Esophagus muscularis mucosa (tissue), 4 donors: ENCODE measurements at regions not wholly inside any gene's neighbourhood (a gene's known extent, or its start where the extent isn't known, plus 50 kb on each side); places are given as distances from the start of the nearest gene placed in this dataset.

Source experiments
- DNase-seq: peaks from one replicate; pipeline ENCODE4 v3.0.0-alpha.2; 2017; ENCODE audit errors: extremely low spot score
- H3K27ac ChIP-seq, 4 donors: fragments of 200-600 bp; sonication (generic); replicated peaks in 1 of 4; 1 replicate in 3 of 4; 2 replicates in 1 of 4; pipeline ENCODE4 v1.5.1; 2016 to 2019; ENCODE audit warnings: mild to moderate bottlenecking in 1 of 4
- H3K27me3 ChIP-seq, 4 donors: fragments of 200-600 bp; sonication (generic); one replicate each; pipeline versions ENCODE4 v1.5.1 to v1.6.0; 2016 to 2019
- H3K36me3 ChIP-seq, 4 donors: fragments of 200-600 bp; sonication (generic); one replicate each; pipeline ENCODE4 v1.5.1; 2016 to 2019
- H3K4me1 ChIP-seq, 4 donors: fragments of 200-600 bp; sonication (generic); one replicate each; pipeline ENCODE4 v1.5.1; 2016 to 2019
- H3K4me3 ChIP-seq, 4 donors: fragments of 200-600 bp; sonication (generic); 1 replicate in 2 of 4; 2 replicates in 2 of 4; pipeline ENCODE4 v1.5.1; 2016 to 2019; ENCODE audit warnings: mild to moderate bottlenecking in 4 of 4, moderate library complexity in 1 of 4
- H3K9me3 ChIP-seq, 4 donors: fragments of 200-600 bp; sonication (generic); 1 replicate in 3 of 4; 2 replicates in 1 of 4; pipeline ENCODE4 v1.5.1; 2016 to 2019
- EP300 ChIP-seq: sonication (generic); formaldehyde crosslinking; IDR thresholded peaks from one replicate; pipeline ENCODE4 v1.6.1; 2017; ENCODE audit warnings: antibody characterized with exemption
- POLR2A ChIP-seq: fragments of 450-650 bp; IDR thresholded peaks from one replicate; pipeline ENCODE4 v1.6.1; 2017; ENCODE audit warnings: antibody characterized with exemption, moderate library complexity, mild to moderate bottlenecking, low read depth
- POLR2AphosphoS5 ChIP-seq, 2 donors: sonication (generic); formaldehyde crosslinking; IDR thresholded peaks; one replicate each; pipeline ENCODE4 v1.6.1; 2017; ENCODE audit warnings: antibody characterized with exemption in 2 of 2
- WGBS: methylation state at CpG from one replicate; pipeline ENCODE4 v1.1.5; 2018; 5-methylcytosine and 5-hydroxymethylcytosine counted together
- intact Hi-C: fragments of 100-400 bp; cut with DNase I; formaldehyde crosslinking; loops from one replicate; pipeline ENCODE4 v1.15.1; 2023
- TF ChIP-seq, protein P1 (sequence below), 3 experiments: fragments of 200-600 bp in 2 of 3; fragments of 450-650 bp in 1 of 3; sonication (generic) in 2 of 3; IDR thresholded peaks; one replicate each; pipeline ENCODE4 v1.5.1; 2017 to 2019; ENCODE audit warnings: antibody characterized with exemption in 3 of 3, mild to moderate bottlenecking in 2 of 3, moderate library complexity in 1 of 3

GRCh38 chr4:17055788-17056187, 157.3 kb upstream of the LDB2 start:
- 94% methylated on average over 2 of the region's 2 CpGs for WGBS
- H3K4me3 ChIP-seq: no peak overlapping the region
- no peaks in the 10 kb centered on the region for H3K9me3 ChIP-seq
- TF ChIP-seq EP300 (no peak), POLR2A (no peak), POLR2AphosphoS5 (IDR thresholded peaks at IDR 0.05) (no peak)
- TF ChIP-seq, protein P1, sequence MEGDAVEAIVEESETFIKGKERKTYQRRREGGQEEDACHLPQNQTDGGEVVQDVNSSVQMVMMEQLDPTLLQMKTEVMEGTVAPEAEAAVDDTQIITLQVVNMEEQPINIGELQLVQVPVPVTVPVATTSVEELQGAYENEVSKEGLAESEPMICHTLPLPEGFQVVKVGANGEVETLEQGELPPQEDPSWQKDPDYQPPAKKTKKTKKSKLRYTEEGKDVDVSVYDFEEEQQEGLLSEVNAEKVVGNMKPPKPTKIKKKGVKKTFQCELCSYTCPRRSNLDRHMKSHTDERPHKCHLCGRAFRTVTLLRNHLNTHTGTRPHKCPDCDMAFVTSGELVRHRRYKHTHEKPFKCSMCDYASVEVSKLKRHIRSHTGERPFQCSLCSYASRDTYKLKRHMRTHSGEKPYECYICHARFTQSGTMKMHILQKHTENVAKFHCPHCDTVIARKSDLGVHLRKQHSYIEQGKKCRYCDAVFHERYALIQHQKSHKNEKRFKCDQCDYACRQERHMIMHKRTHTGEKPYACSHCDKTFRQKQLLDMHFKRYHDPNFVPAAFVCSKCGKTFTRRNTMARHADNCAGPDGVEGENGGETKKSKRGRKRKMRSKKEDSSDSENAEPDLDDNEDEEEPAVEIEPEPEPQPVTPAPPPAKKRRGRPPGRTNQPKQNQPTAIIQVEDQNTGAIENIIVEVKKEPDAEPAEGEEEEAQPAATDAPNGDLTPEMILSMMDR (IDR thresholded peaks at IDR 0.05): no peak
- DNase-seq: peak; percentile 29
- H3K36me3 ChIP-seq: no peaks in the 10 kb centered on the region
- H3K27ac ChIP-seq: no peak overlapping the region
- H3K27me3 ChIP-seq: no peaks in the 10 kb centered on the region
- H3K4me1 ChIP-seq: peaks cover 0 to 14% (median 7%) of the 10 kb centered on the region in 4 donors
- intact Hi-C loops: no loop called here

DNA sequence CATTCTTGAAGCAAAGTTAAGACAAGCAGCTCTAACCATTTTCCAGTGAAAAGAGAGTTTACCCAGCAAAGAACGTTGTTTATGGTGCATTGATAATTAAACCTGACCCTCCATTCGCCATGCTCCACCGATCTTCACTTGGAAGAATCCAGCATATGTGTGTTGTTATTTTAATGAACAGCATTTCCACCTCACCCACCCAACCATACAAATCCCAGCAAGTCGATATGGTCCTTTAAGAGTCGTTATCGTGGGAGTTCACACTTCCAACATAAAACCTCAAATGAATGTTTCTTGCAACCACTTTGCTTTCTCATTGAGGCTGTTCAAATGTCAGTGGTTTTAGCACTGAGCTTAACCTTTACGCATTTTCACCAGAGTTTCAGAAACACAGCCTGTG, 147.4 kb upstream of the LDB2 start:
- Histone ChIP-seq H3K36me3 (no peaks in the 10 kb centered on the region), H3K4me3 (no peak overlapping the region), H3K4me1 (no peaks in the 10 kb centered on the region), H3K27ac (no peak overlapping the region), H3K27me3 (no peaks in the 10 kb centered on the region), H3K9me3 (peaks cover 0 to 9% (median 3%) of the 10 kb centered on the region in 4 donors)
- DNase-seq: no peak
- over 99% methylated on average over 7 of the region's 7 CpGs for WGBS
- TF ChIP-seq POLR2A (no peak), POLR2AphosphoS5 (IDR thresholded peaks at IDR 0.05) (no peak), EP300 (no peak)
- TF ChIP-seq, protein P1 (IDR thresholded peaks at IDR 0.05): no peak
- intact Hi-C loops: no loop called here

DNA sequence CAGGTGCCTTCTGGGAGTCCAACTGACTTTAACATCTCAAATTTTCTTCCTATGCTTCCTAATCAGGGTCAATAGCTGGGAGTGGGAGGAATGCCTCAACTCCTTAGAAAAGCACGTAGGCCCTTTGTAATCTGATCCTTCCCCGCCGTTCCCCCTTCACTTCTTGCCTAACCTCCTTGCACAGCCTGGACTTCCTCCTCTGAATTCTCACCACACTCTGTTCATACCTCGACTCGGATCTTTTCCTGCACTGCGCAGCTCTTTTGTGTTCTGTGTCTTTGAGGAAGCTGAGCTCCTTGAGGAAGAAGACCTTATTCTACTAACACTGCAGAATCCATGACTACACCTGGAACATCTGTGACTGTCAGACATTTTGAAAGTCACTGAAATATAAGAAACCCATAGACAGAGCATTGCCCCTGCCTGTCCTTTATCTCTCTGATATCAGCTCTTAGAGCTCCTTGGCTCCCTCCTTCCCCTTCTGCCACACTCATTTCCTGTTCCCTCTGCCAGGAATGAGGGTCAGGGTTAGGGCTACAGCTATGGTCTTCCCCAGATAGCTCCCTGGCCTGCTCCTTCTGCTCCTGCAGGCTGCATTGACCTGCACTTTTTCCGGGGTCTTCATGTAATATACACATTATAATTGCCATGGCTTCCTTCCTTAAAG, 140.2 kb upstream of the LDB2 start:
- TF ChIP-seq, protein P1 (IDR thresholded peaks at IDR 0.05): no peak
- TF ChIP-seq POLR2AphosphoS5 (IDR thresholded peaks at IDR 0.05) (no peak), EP300 (no peak), POLR2A (no peak)
- Histone ChIP-seq H3K4me1 (no peaks in the 10 kb centered on the region), H3K27me3 (no peaks in the 10 kb centered on the region), H3K27ac (no peak overlapping the region), H3K36me3 (no peaks in the 10 kb centered on the region), H3K9me3 (no peaks in the 10 kb centered on the region), H3K4me3 (no peak overlapping the region)
- 81% methylated on average over 7 of the region's 7 CpGs for WGBS
- intact Hi-C loops: no loop called here
- peak; percentile 47 for DNase-seq

- H3K27ac ChIP-seq: no peak overlapping the region
- peak; percentile 60 for DNase-seq
- no peaks in the 10 kb centered on the region for H3K27me3 ChIP-seq
- no peaks in the 10 kb centered on the region for H3K4me1 ChIP-seq
- intact Hi-C loops: no loop called here
- no peaks in the 10 kb centered on the region for H3K36me3 ChIP-seq
- no peaks in the 10 kb centered on the region for H3K9me3 ChIP-seq
- 75% methylated on average over 5 of the region's 5 CpGs for WGBS
- no peak for TF ChIP-seq POLR2A
- TF ChIP-seq, protein P1 (IDR thresholded peaks at IDR 0.05): no peak
- no peak for TF ChIP-seq EP300
- no peak for TF ChIP-seq POLR2AphosphoS5 (IDR thresholded peaks at IDR 0.05)
- H3K4me3 ChIP-seq: no peak overlapping the region
Observed at GRCh38 chr4:17033768-17034181, 135.3 kb upstream of the LDB2 start.
